ENCODE measurements at regions not wholly inside any gene's neighbourhood (a gene's known extent, or its start where the extent isn't known, plus 50 kb on each side); places are given as distances from the start of the nearest gene placed in this dataset.

DNA sequence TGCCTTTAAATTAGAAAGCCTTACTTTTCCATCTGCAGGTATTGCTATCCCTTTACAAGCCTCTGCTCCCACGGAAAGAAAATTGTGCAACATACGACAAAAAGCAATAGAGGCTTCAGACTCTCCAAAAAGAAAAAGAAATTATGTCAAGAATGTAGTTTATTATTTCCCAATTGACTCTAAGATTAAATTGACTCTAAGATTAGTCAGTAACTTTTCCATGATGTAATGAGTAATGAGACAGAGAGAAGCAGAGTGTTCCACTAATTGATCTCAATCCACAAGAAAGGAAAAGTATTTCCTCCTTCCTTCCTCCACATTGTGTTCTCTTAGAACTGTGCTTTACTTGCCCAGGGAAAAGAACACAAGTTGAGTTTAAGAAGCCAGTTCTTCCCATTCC lies 345.7 kb upstream of the HS3ST1 start:
- Histone ChIP-seq H3F3A (ENCODE audit: insufficient read depth, low read length, poor library complexity, severe bottlenecking) (no peaks in the 10 kb centered on the region), H3K4me2 (ENCODE audit: low read length) (no peak overlapping the region), H3K4me3 (ENCODE audit: low read length) (no peak overlapping the region), H3K27me3 (ENCODE audit: insufficient read depth, low read depth, low read length) (no peaks in the 10 kb centered on the region), H3K36me3 (ENCODE audit: insufficient read depth, low read length) (no peaks in the 10 kb centered on the region), H4K20me1 (ENCODE audit: insufficient read depth) (no peaks in the 10 kb centered on the region), H3K27ac (ENCODE audit: low read length) (no peak overlapping the region), H3K79me2 (replicated peaks; ENCODE audit: insufficient read depth, low read length) (no peaks in the 10 kb centered on the region), H3K9ac (ENCODE audit: low read length) (no peak overlapping the region), H2AFZ (ENCODE audit: low read depth, low read length) (no peak overlapping the region), H3K9me2 (ENCODE audit: insufficient read depth, low read length) (no peaks in the 10 kb centered on the region), H3K9me3 (ENCODE audit: low read length) (no peaks in the 10 kb centered on the region)
- TF ChIP-seq SMC3 (conservative IDR thresholded peaks at IDR 0.05; ENCODE audit: poor library complexity) (no peak), MXI1 (conservative IDR thresholded peaks at IDR 0.05; ENCODE audit: poor library complexity, severe bottlenecking) (no peak), RAD21 (conservative IDR thresholded peaks at IDR 0.05) (no peak), CTCF (IDR thresholded peaks at IDR 0.05; ENCODE audit: poor library complexity, severe bottlenecking) (no peak), EZH2 (IDR thresholded peaks at IDR 0.05; ENCODE audit: borderline replicate concordance, insufficient read depth, low read length, poor library complexity, severe bottlenecking) (no peak), POLR2AphosphoS5 (IDR thresholded peaks at IDR 0.05) (no peak), TAF1 (IDR thresholded peaks at IDR 0.05; ENCODE audit: low read depth) (no peak), EP300 (conservative IDR thresholded peaks at IDR 0.05; ENCODE audit: poor library complexity, severe bottlenecking) (no peak)
- TF ChIP-seq, protein P1, sequence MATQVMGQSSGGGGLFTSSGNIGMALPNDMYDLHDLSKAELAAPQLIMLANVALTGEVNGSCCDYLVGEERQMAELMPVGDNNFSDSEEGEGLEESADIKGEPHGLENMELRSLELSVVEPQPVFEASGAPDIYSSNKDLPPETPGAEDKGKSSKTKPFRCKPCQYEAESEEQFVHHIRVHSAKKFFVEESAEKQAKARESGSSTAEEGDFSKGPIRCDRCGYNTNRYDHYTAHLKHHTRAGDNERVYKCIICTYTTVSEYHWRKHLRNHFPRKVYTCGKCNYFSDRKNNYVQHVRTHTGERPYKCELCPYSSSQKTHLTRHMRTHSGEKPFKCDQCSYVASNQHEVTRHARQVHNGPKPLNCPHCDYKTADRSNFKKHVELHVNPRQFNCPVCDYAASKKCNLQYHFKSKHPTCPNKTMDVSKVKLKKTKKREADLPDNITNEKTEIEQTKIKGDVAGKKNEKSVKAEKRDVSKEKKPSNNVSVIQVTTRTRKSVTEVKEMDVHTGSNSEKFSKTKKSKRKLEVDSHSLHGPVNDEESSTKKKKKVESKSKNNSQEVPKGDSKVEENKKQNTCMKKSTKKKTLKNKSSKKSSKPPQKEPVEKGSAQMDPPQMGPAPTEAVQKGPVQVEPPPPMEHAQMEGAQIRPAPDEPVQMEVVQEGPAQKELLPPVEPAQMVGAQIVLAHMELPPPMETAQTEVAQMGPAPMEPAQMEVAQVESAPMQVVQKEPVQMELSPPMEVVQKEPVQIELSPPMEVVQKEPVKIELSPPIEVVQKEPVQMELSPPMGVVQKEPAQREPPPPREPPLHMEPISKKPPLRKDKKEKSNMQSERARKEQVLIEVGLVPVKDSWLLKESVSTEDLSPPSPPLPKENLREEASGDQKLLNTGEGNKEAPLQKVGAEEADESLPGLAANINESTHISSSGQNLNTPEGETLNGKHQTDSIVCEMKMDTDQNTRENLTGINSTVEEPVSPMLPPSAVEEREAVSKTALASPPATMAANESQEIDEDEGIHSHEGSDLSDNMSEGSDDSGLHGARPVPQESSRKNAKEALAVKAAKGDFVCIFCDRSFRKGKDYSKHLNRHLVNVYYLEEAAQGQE (IDR thresholded peaks at IDR 0.05; ENCODE audit: borderline replicate concordance): no peak

DNA sequence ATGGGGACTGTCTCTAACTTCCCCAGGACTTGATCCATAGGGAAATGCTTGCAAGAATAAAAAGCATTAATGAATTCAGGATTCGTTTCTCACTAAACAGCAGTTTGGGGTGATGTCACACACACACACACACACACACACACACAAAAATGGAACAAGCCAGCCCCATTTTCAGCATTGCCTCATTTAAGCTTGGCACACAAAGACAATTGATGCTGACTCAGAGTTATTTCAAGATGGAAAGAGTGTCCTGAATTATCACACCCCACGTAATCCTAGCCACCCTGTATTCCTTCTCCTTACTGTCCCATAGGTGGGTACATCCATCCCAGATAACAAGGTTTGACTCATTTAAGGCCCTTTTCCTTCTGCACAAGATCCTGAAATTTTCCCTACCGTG lies 345.1 kb upstream of the HS3ST1 start:
- H3K9me3 ChIP-seq (ENCODE audit: low read length): no peaks in the 10 kb centered on the region
- H3K27me3 ChIP-seq (ENCODE audit: insufficient read depth, low read depth, low read length): no peaks in the 10 kb centered on the region
- TF ChIP-seq EZH2 (IDR thresholded peaks at IDR 0.05; ENCODE audit: borderline replicate concordance, insufficient read depth, low read length, poor library complexity, severe bottlenecking): no peak
- TF ChIP-seq CTCF (IDR thresholded peaks at IDR 0.05; ENCODE audit: poor library complexity, severe bottlenecking): no peak
- TF ChIP-seq, protein P1 (IDR thresholded peaks at IDR 0.05; ENCODE audit: borderline replicate concordance): no peak
- TF ChIP-seq POLR2AphosphoS5 (IDR thresholded peaks at IDR 0.05): no peak
- no peak for TF ChIP-seq MXI1 (conservative IDR thresholded peaks at IDR 0.05; ENCODE audit: poor library complexity, severe bottlenecking)
- no peak overlapping the region for H3K9ac ChIP-seq (ENCODE audit: low read length)
- no peaks in the 10 kb centered on the region for H4K20me1 ChIP-seq (ENCODE audit: insufficient read depth)
- no peak overlapping the region for H2AFZ ChIP-seq (ENCODE audit: low read depth, low read length)
- no peaks in the 10 kb centered on the region for H3K36me3 ChIP-seq (ENCODE audit: insufficient read depth, low read length)
- H3K4me3 ChIP-seq (ENCODE audit: low read length): no peak overlapping the region
- no peaks in the 10 kb centered on the region for H3F3A ChIP-seq (ENCODE audit: insufficient read depth, low read length, poor library complexity, severe bottlenecking)
- no peak overlapping the region for H3K27ac ChIP-seq (ENCODE audit: low read length)
- H3K4me2 ChIP-seq (ENCODE audit: low read length): no peak overlapping the region
- no peaks in the 10 kb centered on the region for H3K9me2 ChIP-seq (ENCODE audit: insufficient read depth, low read length)
- H3K79me2 ChIP-seq (replicated peaks; ENCODE audit: insufficient read depth, low read length): no peaks in the 10 kb centered on the region
